Body of pancreas (tissue), 4 donors: ENCODE measurements at regions not wholly inside any gene's neighbourhood (a gene's known extent, or its start where the extent isn't known, plus 50 kb on each side); places are given as distances from the start of the nearest gene placed in this dataset.

ENCODE experiments used
- POLR2A ChIP-seq, 3 donors: fragments of 450-650 bp; IDR thresholded peaks; one replicate each; pipeline ENCODE4 v1.6.1; 2016; ENCODE audit warnings: antibody characterized with exemption in 3 of 3, mild to moderate bottlenecking in 2 of 3
- TF ChIP-seq, protein P1 (sequence below), 7 experiments: fragments of 450-650 bp in 4 of 7; fragments of 200-600 bp in 3 of 7; sonication (generic) in 3 of 7; IDR thresholded peaks; one replicate each; pipeline ENCODE4 v1.5.1; 2016 to 2019; ENCODE audit warnings: antibody characterized with exemption in 7 of 7

DNA sequence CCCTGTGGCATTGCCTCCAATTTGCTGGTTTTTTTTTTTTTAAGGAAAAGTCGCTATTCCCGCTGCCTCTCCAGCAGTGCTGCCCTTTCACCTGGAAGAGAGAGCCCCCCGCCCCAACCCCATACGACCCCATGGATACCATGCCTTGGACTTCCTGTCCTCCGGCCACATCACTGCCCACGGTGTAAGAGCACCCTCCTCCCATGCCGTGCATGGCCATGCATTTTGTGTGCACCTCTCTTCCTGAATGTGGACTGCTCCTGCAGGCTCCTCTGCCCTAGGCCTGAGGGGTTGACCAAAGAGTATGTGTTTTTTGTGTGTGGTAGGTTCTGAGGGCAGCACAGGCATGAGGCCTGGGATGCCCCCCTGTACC lies 65.6 kb upstream of the SPON1 start:
- TF ChIP-seq, protein P1, sequence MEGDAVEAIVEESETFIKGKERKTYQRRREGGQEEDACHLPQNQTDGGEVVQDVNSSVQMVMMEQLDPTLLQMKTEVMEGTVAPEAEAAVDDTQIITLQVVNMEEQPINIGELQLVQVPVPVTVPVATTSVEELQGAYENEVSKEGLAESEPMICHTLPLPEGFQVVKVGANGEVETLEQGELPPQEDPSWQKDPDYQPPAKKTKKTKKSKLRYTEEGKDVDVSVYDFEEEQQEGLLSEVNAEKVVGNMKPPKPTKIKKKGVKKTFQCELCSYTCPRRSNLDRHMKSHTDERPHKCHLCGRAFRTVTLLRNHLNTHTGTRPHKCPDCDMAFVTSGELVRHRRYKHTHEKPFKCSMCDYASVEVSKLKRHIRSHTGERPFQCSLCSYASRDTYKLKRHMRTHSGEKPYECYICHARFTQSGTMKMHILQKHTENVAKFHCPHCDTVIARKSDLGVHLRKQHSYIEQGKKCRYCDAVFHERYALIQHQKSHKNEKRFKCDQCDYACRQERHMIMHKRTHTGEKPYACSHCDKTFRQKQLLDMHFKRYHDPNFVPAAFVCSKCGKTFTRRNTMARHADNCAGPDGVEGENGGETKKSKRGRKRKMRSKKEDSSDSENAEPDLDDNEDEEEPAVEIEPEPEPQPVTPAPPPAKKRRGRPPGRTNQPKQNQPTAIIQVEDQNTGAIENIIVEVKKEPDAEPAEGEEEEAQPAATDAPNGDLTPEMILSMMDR (IDR thresholded peaks at IDR 0.05): no peak
- no peak for TF ChIP-seq POLR2A (IDR thresholded peaks at IDR 0.05)
